ENCODE measurements at regions not wholly inside any gene's neighbourhood (a gene's known extent, or its start where the extent isn't known, plus 50 kb on each side); places are given as distances from the start of the nearest gene placed in this dataset.
A peak's percentile ranks its signal among the peaks of the same experiment; 100 is the strongest.

DNA sequence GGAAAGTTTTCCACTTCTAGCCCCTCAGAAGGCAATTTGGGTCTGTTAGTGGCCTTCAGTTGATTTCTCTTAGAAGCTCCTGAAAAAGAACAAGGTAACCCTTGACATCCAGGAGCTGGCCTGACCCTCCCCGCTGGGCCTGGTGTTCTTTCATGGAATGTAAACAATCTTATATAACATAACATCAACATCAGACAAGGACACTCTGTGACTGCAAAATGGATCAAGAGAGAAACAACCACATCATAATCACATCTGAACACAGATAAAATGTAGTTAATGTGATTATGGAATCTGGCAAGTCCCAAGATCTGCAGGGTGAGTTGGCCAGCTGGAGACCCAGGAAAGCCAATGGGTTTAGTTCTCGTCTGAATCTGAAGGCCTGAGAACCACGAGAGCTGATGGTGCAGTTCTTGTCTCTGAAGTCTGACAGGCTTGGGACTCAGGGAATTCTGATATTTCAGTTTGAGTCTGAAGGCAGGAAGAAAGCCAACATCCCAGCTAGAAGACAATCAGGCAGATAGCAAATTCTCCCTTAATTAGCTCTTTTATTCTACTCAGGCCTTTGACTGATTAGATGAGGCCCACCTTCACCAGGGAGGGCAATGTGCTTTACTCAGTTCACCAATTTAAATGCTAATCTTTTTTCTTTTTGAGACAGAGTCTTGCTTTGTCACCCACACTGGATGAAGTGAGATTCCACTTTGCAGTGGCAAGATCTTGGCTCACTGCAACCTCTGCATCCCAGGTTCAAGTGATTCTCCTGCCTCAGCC is 91.4 kb upstream of the NAMPT start:
- no peak overlapping the region for H3K4me3 ChIP-seq (ENCODE audit: low read depth, low read length)
- CTCF ChIA-PET, result interaction anchor here (1.4 to 2.6 kb wide), 2 partner anchors 9 to 200 kb away, joined by 4 to 10 read pairs; no protein-coding TSS in a partner anchor
- POLR2A ChIA-PET, result no interaction called here

GRCh38 chr7:106375499-106375898 is 90.7 kb upstream of the NAMPT start:
- no peaks in the 10 kb centered on the region for H3K36me3 ChIP-seq (ENCODE audit: control insufficient read depth in 2 of 2, insufficient read depth in 1 of 2, low read length in 2 of 2)
- no peaks in the 10 kb centered on the region for H3K9me3 ChIP-seq (ENCODE audit: control insufficient read depth, insufficient read depth, low read depth, low read length)
- no peak for TF ChIP-seq KLF7 (tag by site-specific recombination; IDR thresholded peaks at IDR 0.05; ENCODE audit: borderline replicate concordance)
- TF ChIP-seq ZXDB (tag by site-specific recombination; IDR thresholded peaks at IDR 0.05), result no peak
- no peak for TF ChIP-seq PRDM10 (tag by site-specific recombination; IDR thresholded peaks at IDR 0.05)
- no peak for TF ChIP-seq ZSCAN23 (tag by site-specific recombination; IDR thresholded peaks at IDR 0.05)
- POLR2A ChIA-PET, result no interaction called here
- CTCF ChIA-PET, result interaction anchor here (1.4 to 2.6 kb wide), 2 partner anchors 8 to 199 kb away, joined by 4 to 10 read pairs; no protein-coding TSS in a partner anchor
- H3K27ac ChIP-seq (ENCODE audit: extremely low read depth, low read depth, low read length), result no peak overlapping the region
- H3K4me3 ChIP-seq (ENCODE audit: low read depth, low read length), result no peak overlapping the region
- no peaks in the 10 kb centered on the region for H3K4me1 ChIP-seq (ENCODE audit: control insufficient read depth, insufficient read depth, low read length)

More for the DNA sequence above, 91.4 kb upstream of the NAMPT start:
- no peaks in the 10 kb centered on the region for H3K36me3 ChIP-seq (ENCODE audit: control insufficient read depth in 2 of 2, insufficient read depth in 1 of 2, low read length in 2 of 2)
- TF ChIP-seq, protein P1, sequence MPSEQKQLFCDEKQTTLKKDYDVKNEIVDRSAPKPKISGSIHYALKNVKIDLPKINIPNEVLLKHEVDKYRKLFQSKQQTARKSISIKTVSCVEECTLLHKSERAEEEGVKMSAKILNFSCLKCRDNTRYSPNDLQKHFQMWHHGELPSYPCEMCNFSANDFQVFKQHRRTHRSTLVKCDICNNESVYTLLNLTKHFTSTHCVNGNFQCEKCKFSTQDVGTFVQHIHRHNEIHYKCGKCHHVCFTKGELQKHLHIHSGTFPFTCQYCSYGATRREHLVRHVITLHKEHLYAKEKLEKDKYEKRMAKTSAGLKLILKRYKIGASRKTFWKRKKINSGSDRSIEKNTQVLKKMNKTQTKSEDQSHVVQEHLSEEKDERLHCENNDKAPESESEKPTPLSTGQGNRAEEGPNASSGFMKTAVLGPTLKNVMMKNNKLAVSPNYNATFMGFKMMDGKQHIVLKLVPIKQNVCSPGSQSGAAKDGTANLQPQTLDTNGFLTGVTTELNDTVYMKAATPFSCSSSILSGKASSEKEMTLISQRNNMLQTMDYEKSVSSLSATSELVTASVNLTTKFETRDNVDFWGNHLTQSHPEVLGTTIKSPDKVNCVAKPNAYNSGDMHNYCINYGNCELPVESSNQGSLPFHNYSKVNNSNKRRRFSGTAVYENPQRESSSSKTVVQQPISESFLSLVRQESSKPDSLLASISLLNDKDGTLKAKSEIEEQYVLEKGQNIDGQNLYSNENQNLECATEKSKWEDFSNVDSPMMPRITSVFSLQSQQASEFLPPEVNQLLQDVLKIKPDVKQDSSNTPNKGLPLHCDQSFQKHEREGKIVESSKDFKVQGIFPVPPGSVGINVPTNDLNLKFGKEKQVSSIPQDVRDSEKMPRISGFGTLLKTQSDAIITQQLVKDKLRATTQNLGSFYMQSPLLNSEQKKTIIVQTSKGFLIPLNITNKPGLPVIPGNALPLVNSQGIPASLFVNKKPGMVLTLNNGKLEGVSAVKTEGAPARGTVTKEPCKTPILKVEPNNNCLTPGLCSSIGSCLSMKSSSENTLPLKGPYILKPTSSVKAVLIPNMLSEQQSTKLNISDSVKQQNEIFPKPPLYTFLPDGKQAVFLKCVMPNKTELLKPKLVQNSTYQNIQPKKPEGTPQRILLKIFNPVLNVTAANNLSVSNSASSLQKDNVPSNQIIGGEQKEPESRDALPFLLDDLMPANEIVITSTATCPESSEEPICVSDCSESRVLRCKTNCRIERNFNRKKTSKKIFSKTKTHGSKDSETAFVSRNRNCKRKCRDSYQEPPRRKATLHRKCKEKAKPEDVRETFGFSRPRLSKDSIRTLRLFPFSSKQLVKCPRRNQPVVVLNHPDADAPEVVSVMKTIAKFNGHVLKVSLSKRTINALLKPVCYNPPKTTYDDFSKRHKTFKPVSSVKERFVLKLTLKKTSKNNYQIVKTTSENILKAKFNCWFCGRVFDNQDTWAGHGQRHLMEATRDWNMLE (tag by site-specific recombination; conservative IDR thresholded peaks at IDR 0.05; ENCODE audit: low read depth), result no peak
- TF ChIP-seq ZNF544 (tag by site-specific recombination; IDR thresholded peaks at IDR 0.05), result no peak
- peak; percentile 42; the same call in 1 of the 2 replicates for TF ChIP-seq ZNF10 (tag by site-specific recombination; IDR thresholded peaks at IDR 0.05)
- TF ChIP-seq SALL2 (tag by site-specific recombination; IDR thresholded peaks at IDR 0.05; ENCODE audit: borderline replicate concordance), result no peak
- H3K9me3 ChIP-seq (ENCODE audit: control insufficient read depth, insufficient read depth, low read depth, low read length), result no peaks in the 10 kb centered on the region
- H3K4me1 ChIP-seq (ENCODE audit: control insufficient read depth, insufficient read depth, low read length), result no peaks in the 10 kb centered on the region
- H3K27ac ChIP-seq (ENCODE audit: extremely low read depth, low read depth, low read length), result no peak overlapping the region

- Histone ChIP-seq H3K4me3 (ENCODE audit: low read depth, low read length) (no peak overlapping the region), H3K36me3 (ENCODE audit: control insufficient read depth in 2 of 2, insufficient read depth in 1 of 2, low read length in 2 of 2) (no peaks in the 10 kb centered on the region), H3K27ac (ENCODE audit: extremely low read depth, low read depth, low read length) (no peak overlapping the region), H3K4me1 (ENCODE audit: control insufficient read depth, insufficient read depth, low read length) (no peaks in the 10 kb centered on the region), H3K9me3 (ENCODE audit: control insufficient read depth, insufficient read depth, low read depth, low read length) (no peaks in the 10 kb centered on the region)
- TF ChIP-seq ZSCAN23 (tag by site-specific recombination; IDR thresholded peaks at IDR 0.05), result no peak
- TF ChIP-seq, protein P2, sequence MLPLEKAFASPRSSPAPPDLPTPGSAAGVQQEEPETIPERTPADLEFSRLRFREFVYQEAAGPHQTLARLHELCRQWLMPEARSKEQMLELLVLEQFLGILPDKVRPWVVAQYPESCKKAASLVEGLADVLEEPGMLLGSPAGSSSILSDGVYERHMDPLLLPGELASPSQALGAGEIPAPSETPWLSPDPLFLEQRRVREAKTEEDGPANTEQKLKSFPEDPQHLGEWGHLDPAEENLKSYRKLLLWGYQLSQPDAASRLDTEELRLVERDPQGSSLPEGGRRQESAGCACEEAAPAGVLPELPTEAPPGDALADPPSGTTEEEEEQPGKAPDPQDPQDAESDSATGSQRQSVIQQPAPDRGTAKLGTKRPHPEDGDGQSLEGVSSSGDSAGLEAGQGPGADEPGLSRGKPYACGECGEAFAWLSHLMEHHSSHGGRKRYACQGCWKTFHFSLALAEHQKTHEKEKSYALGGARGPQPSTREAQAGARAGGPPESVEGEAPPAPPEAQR (tag by site-specific recombination; IDR thresholded peaks at IDR 0.05), result no peak
- no peak for TF ChIP-seq ZNF112 (tag by site-specific recombination; IDR thresholded peaks at IDR 0.05)
- no peak for TF ChIP-seq ZNF292 (tag by site-specific recombination; IDR thresholded peaks at IDR 0.05; ENCODE audit: borderline replicate concordance, low read depth)
- CTCF ChIA-PET, result interaction anchor here (0.6 kb wide), 1 partner anchor 24 kb away, joined by 4 read pairs; no protein-coding TSS in a partner anchor
- POLR2A ChIA-PET, result no interaction called here
These were observed 89.7 kb upstream of the NAMPT start for GRCh38 chr7:106374437-106374836.
